NCI-H226 (cell line): ENCODE measurements at regions not wholly inside any gene's neighbourhood (a gene's known extent, or its start where the extent isn't known, plus 50 kb on each side); places are given as distances from the start of the nearest gene placed in this dataset.

ENCODE experiments used
- DNase-seq: peaks from one replicate; pipeline ENCODE4 v3.0.0-alpha.2; 2015

GRCh38 chr4:149026696-149027095, 584.5 kb upstream of the NR3C2 start:
- no peak for DNase-seq

DNA sequence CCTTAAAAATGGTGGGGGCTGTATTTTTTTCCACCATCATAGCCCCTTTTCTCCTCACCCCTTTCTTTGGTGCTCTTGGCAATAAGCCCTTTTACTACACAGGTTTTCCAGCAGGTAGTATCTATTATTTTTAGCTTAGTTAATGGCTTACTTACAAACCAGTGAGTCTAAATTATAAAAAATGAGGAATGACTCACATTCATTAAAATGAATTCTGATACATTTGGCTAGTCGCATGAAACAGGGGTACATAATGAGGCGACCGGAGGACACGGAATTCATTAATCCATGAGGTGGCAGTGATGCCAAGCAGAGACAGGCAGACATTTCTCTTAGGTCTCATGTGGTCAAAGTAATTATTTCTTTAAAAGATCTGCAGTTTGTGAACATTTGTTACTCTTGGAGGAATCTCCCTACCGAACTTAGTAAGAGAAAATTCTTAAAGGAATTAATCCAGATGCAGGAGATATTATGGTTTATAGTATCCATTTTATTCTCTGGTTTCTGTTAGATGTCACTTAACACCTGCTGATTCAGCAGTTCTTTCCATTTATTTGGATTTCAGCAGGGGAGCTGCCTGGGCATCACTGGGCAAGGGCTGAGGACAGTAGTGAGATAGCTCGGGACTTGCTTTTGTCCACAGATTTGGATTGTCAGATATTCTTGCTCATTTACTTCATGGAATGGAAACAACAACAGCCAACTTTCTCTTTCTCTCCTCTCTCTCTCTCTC, 575.0 kb upstream of the NR3C2 start:
- DNase-seq: no peak

GRCh38 chr4:149009223-149009622, 567.0 kb upstream of the NR3C2 start:
- DNase-seq: no peak

- no peak for DNase-seq
Observed at GRCh38 chr4:149008415-149009025, 566.3 kb upstream of the NR3C2 start.

GRCh38 chr4:149005191-149005590, 563.0 kb upstream of the NR3C2 start:
- DNase-seq: no peak

- no peak for DNase-seq
Observed at GRCh38 chr4:148999924-149000323, 557.7 kb upstream of the NR3C2 start.

GRCh38 chr4:148998719-148999118, 556.5 kb upstream of the NR3C2 start:
- DNase-seq: no peak

- DNase-seq: no peak
Observed at GRCh38 chr4:148986951-148987350, 544.7 kb upstream of the NR3C2 start.

DNA sequence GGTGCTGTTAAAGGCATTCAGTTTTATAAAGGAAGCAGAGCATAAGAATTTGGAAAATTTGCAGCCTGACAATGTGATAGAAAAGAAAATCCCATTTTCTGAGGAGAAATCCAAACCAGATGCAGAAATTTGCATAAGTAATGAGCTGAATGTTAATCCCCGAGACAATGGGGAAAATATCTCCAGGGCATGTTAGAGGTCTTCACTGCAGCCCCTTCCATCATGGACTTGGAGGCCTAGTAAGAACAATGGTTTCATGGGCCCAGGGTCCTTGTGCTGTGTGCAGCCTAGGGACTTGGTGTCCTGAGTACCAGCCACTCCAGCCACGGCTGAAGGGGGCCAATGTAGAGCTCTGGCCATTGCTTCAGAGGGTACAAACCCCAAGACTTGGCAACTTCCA, 542.7 kb upstream of the NR3C2 start:
- DNase-seq: no peak

- no peak for DNase-seq
Observed at GRCh38 chr4:148982200-148982599, 540.0 kb upstream of the NR3C2 start.

DNA sequence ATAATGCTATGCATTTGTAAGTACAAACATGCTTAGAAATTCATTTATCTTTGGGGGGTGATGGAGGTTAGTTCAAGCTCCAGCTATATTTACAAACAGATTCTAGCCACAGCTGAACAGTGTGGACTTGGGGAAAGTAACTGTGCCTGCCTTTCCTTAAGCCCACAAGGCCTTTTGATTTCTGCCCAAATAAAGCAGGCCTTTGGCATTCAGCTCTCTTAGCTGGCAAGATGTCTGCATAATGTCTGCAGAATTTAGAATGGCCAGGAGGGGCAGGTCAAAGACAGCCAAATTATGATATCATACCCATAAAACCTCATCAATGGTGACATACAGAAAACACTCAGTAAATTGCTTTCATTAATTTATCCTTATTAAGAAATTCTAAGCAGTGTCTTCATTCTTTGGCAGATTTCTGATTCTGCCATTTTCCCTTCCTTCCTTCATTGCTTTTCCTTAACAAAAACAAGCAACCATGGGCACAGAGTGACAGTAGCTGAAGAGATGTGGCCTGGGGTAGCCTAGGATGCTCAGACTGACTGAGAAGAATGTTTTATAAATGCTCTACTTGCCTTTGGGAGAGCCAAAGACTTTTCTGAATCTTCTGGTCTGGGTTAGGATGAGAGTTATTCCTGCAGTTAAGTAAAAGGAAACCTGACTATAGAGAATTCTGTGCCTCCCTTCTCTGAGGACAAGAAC, 538.7 kb upstream of the NR3C2 start:
- DNase-seq: no peak

DNA sequence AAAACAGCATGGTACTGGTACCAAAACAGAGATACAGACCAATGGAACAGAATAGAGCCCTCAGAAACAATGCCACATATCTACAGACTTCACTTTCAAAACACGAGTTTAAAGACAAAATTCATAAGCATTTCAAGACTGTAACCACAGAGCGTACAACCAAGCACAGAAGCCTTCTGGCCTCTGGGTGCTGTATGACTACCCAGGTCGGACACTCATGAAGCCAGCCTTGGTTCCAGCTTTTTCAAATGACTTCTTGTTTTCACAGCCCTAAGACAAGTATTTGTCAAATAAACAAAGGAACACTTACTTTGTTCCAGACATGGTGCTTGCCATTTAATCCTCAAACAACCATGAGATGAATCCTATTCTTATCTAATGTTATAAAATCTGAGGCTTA, 536.1 kb upstream of the NR3C2 start:
- DNase-seq: no peak

DNA sequence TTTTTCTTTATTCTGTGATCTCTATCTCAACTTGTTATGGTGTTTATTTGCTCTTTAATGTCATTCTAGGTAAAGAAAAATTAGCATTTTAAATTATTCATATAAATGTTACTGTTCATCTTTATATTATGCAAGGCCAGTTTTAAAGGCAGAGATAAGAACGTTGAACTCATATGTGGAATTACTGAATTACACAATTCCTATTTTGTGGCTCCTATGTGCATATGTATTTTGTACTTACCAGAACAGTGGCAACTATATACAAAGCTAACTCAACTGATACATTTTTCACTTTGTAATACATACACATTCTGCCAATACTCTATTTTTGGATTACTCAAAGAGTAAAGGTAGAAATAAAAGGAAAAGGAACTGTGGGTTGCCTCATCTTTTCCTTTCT, 533.2 kb upstream of the NR3C2 start:
- no peak for DNase-seq

GRCh38 chr4:148965080-148965479, 522.9 kb upstream of the NR3C2 start:
- no peak for DNase-seq

GRCh38 chr4:148964456-148964855, 522.2 kb upstream of the NR3C2 start:
- DNase-seq: no peak

GRCh38 chr4:148962539-148963290, 520.5 kb upstream of the NR3C2 start:
- peak; percentile 50 for DNase-seq

DNA sequence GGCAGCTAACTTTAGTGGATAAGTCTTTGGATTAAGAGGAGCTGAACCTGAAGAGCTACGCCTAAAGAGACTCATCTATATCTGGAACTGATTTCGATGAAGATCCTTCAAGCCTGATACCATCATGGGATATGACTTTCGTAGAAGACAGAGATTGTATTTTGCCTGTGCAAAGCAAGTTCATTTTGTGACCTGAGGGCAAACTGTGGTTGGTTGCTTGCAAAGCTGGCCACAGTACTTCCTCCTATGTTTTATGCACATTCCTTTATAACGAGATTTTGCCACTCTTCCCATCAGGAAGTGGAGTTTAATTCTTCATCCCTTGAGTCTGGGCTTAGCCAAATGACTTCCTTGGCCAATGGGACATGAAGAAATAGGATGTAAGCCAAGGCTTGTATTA, 519.3 kb upstream of the NR3C2 start:
- DNase-seq: no peak

- no peak for DNase-seq
Observed at GRCh38 chr4:148958317-148958716, 516.1 kb upstream of the NR3C2 start.

DNA sequence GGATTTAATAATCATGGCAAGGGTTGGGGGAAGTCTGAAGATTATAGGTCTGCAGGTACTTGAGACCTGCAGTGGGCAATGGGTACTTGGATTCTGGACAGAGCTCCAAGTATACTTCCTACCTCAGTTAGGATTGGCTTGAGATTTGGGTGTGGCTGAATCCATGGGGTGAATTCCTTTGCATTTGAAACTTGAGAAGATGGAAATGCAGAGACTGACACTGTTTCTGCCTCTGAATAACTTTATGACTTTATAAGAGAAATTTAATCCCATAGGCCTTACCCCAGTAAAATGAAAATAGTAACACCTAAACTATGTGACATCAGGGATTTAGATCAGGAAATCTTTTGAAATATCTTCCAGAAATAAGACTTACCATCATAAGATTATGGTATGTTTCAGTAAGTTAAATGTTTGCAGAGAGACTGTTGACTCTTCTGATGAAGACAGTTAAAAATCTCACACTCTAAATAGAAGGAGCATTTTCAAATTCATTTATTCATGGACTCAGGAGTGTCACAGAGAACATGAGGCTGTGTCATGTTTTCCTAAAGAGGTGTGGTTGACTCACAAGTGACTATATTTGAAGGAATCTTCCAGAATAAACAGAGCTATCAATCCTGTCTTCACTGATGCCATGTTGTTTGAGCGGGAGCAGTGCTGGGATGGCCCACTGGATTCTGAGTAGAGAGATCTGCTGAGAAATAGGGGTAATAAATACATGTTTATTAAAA, 513.5 kb upstream of the NR3C2 start:
- no peak for DNase-seq

GRCh38 chr4:148954011-148954749, 512.0 kb upstream of the NR3C2 start:
- no peak for DNase-seq

DNA sequence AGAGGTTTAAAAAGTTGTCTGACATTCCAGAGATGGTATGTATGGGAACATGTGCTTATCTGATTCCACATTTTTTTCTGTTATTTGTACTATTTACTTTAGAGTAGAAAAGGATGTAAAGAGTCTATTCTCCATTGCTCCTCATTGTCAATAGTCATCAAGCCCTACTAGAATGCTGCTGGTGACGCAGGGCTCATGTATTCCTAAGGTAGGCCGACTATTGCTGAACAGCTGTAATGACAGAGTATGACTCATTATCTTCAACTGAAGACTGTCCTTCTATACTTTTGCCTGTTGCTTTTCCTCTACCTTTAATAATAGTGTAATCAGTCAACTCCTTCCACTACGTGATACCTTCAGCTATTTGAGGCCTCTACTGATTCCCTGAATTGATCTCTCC, 509.1 kb upstream of the NR3C2 start:
- peak; percentile 7 for DNase-seq

DNA sequence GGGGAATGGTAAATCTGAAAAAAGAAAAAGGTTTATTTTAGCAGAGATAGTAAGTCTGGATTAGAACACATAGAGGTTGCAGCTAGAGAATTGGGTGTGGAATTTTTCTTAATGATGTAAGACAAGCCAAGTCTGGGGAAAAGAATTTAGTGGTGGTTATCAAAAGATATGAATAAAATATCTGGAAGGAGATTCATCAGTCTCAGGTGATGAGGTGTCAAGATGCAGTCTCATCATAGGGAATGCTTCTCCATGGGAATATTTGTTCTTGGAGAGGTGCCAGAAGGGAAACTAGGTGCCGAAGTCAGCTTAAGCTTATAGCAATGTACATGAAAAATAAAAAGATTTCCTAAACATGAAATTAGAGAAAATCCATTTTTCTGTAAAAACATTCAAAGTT, 504.1 kb upstream of the NR3C2 start:
- peak; percentile 73 for DNase-seq
